Coronary artery (tissue), 2 donors: ENCODE measurements at regions not wholly inside any gene's neighbourhood (a gene's known extent, or its start where the extent isn't known, plus 50 kb on each side); places are given as distances from the start of the nearest gene placed in this dataset.

ENCODE experiments used
- DNase-seq: peaks from one replicate; pipeline ENCODE4 v3.0.0-alpha.2; 2017; ENCODE audit warnings: low spot score
- H3K27ac ChIP-seq, 2 donors: fragments of 200-600 bp; sonication (generic); one replicate each; pipeline ENCODE4 v1.5.1; 2016 to 2019
- H3K4me3 ChIP-seq: fragments of 200-600 bp; sonication (generic); 2 replicates; pipeline ENCODE4 v1.5.1; 2016; ENCODE audit warnings: mild to moderate bottlenecking, moderate library complexity
- CTCF ChIP-seq: fragments of 200-600 bp; sonication (generic); IDR thresholded peaks from one replicate; pipeline ENCODE4 v1.5.1; 2019; ENCODE audit warnings: antibody characterized with exemption

DNA sequence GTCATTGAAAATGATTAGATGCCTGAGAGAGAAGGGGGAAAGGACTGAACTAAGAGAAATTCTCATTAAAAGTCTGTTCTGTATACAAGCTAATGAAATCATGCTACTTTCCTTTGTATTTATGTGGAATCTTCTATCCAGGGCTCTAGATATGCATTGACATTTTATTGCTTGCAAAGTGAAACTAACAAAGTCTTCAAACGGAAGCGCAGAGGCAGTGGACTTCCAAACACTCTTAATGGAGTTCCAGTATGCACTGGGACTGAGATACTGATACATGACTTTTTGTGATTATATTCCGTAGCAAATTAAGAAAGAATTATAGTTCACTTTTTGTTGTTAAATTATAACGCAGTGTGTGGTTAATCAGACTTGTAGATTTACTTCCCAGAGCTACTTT, 166.8 kb upstream of the TBX20 start:
- no peak for TF ChIP-seq CTCF
- no peak for DNase-seq
- H3K27ac ChIP-seq: no peak overlapping the region
- H3K4me3 ChIP-seq: peak overlapping the region; percentile 60

- no peak overlapping the region for H3K4me3 ChIP-seq
- no peak overlapping the region for H3K27ac ChIP-seq
- no peak for DNase-seq
- TF ChIP-seq CTCF: no peak
Measured at GRCh38 chr7:35419391-35419755, 165.5 kb upstream of the TBX20 start.

GRCh38 chr7:35418716-35419390, 165.0 kb upstream of the TBX20 start:
- Histone ChIP-seq H3K4me3 (no peak overlapping the region), H3K27ac (no peak overlapping the region)
- DNase-seq: no peak
- TF ChIP-seq CTCF: no peak

- DNase-seq: no peak
- Histone ChIP-seq H3K4me3 (no peak overlapping the region), H3K27ac (no peak overlapping the region)
- TF ChIP-seq CTCF: no peak
Measured at GRCh38 chr7:35416568-35416967, 162.7 kb upstream of the TBX20 start.

DNA sequence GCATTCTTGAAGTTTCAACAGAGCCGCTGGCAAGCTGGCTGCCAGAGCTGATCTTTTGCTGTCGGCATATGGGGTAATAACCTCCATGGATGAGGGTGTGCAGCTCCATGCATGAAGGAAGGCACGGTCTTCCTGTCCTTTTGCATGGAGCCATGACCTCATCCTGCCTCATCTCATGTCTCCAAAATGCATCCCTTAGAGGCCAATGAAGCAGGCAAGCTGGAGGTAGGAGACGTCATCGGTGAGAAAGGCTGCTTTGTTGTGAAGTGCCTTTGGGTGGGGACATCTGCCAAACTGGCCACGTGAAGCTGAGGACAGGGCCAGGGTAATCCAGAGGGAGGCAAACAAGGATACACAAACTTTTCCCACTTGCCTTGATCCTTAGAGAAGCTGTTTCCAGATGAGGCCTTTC, 161.5 kb upstream of the TBX20 start:
- Histone ChIP-seq H3K27ac (no peak overlapping the region), H3K4me3 (no peak overlapping the region)
- DNase-seq: no peak
- no peak for TF ChIP-seq CTCF

- DNase-seq: no peak
- no peak for TF ChIP-seq CTCF
- Histone ChIP-seq H3K27ac (no peak overlapping the region), H3K4me3 (no peak overlapping the region)
Measured at GRCh38 chr7:35411331-35411730, 157.4 kb upstream of the TBX20 start.

- DNase-seq: no peak
- TF ChIP-seq CTCF: no peak
- Histone ChIP-seq H3K4me3 (no peak overlapping the region), H3K27ac (no peak overlapping the region)
Measured at GRCh38 chr7:35405461-35405860, 151.6 kb upstream of the TBX20 start.
